ENCODE measurements at regions not wholly inside any gene's neighbourhood (a gene's known extent, or its start where the extent isn't known, plus 50 kb on each side); places are given as distances from the start of the nearest gene placed in this dataset.

- H3K4me3 ChIP-seq (replicated peaks; ENCODE audit: low read depth, low read length): no peak overlapping the region
- no peak for TF ChIP-seq CTCF (IDR thresholded peaks at IDR 0.05; ENCODE audit: low read depth, low read length, missing control alignments)
- DNase-seq (ENCODE audit: extremely low read depth, low read depth): no peak
Observed at GRCh38 chr12:30874455-30875321, 51.9 kb upstream of the TSPAN11 start.

GRCh38 chr12:30870491-30871265 is 55.9 kb upstream of the TSPAN11 start:
- no peak for TF ChIP-seq CTCF (IDR thresholded peaks at IDR 0.05; ENCODE audit: low read depth, low read length, missing control alignments)
- no peak for DNase-seq (ENCODE audit: extremely low read depth, low read depth)
- H3K4me3 ChIP-seq (replicated peaks; ENCODE audit: low read depth, low read length): no peak overlapping the region

- no peak for DNase-seq (ENCODE audit: extremely low read depth, low read depth)
- H3K4me3 ChIP-seq (replicated peaks; ENCODE audit: low read depth, low read length): no peak overlapping the region
- TF ChIP-seq CTCF (IDR thresholded peaks at IDR 0.05; ENCODE audit: low read depth, low read length, missing control alignments): no peak
Observed at GRCh38 chr12:30867415-30867814, 59.1 kb upstream of the TSPAN11 start.

- DNase-seq (ENCODE audit: extremely low read depth, low read depth): no peak
- TF ChIP-seq CTCF (IDR thresholded peaks at IDR 0.05; ENCODE audit: low read depth, low read length, missing control alignments): no peak
- no peak overlapping the region for H3K4me3 ChIP-seq (replicated peaks; ENCODE audit: low read depth, low read length)
Observed at GRCh38 chr12:30866256-30866655, 60.3 kb upstream of the TSPAN11 start.

- TF ChIP-seq CTCF (IDR thresholded peaks at IDR 0.05; ENCODE audit: low read depth, low read length, missing control alignments): no peak
- H3K4me3 ChIP-seq (replicated peaks; ENCODE audit: low read depth, low read length): no peak overlapping the region
- no peak for DNase-seq (ENCODE audit: extremely low read depth, low read depth)
Observed at GRCh38 chr12:30863839-30864238, 62.7 kb upstream of the TSPAN11 start.

GRCh38 chr12:30862486-30862885 is 64.1 kb upstream of the TSPAN11 start:
- TF ChIP-seq CTCF (IDR thresholded peaks at IDR 0.05; ENCODE audit: low read depth, low read length, missing control alignments): no peak
- no peak for DNase-seq (ENCODE audit: extremely low read depth, low read depth)
- no peak overlapping the region for H3K4me3 ChIP-seq (replicated peaks; ENCODE audit: low read depth, low read length)

Measured in HFF-Myc (cell line).